T-cell (primary cell): ENCODE measurements at regions not wholly inside any gene's neighbourhood (a gene's known extent, or its start where the extent isn't known, plus 50 kb on each side); places are given as distances from the start of the nearest gene placed in this dataset.

Experiments
- ATAC-seq, 4 experiments: fragments of 200-7000 bp in 3 of 4; fragments of 150-1000 bp in 1 of 4; cut with Tn5 transposase; replicated peaks in 1 of 4; 1 replicate in 3 of 4; 2 replicates in 1 of 4; pipeline ENCODE4 v1.10.0; 2021; ENCODE audit warnings: moderate library complexity in 3 of 4, mild to moderate bottlenecking in 2 of 4, moderate number of reproducible peaks in 1 of 4
- CTCF ChIA-PET, 2 donors: fragments of 300-600 bp; sonication (Branson Sonifier 250); formaldehyde crosslinking; loops; one replicate each; lab custom pipeline; 2022; ENCODE audit warnings: antibody characterized with exemption in 2 of 2; lab: Charles Lee
- POLR2A ChIA-PET, 2 donors: fragments of 300-600 bp; sonication (Branson Sonifier 250); formaldehyde crosslinking; loops; one replicate each; lab custom pipeline; 2022; ENCODE audit warnings: antibody characterized with exemption in 2 of 2; lab: Charles Lee
- DNase-seq, 35 experiments: peaks; one replicate each; pipeline versions ENCODE4 v3.0.0 to v3.0.0-alpha.2; 2013 to 2023
- H3K27ac ChIP-seq: one replicate; pipeline ENCODE4 v1.5.1; 2013; ENCODE audit warnings: low read length
- H3K27me3 ChIP-seq, 2 experiments: replicated peaks in 1 of 2; 1 replicate in 1 of 2; 2 replicates in 1 of 2; pipeline versions ENCODE4 v1.6.1 to v1.7.0; 2013; ENCODE audit warnings: low read length in 1 of 2, mixed read lengths in 1 of 2; ENCODE audit not compliant: control insufficient read depth in 2 of 2, insufficient read depth in 2 of 2; ENCODE audit errors: extremely low read depth in 1 of 2
- H3K36me3 ChIP-seq, 2 donors: 1 replicate in 1 of 2; 2 replicates in 1 of 2; pipeline versions ENCODE4 v1.6.1 to v1.7.0; 2013; ENCODE audit warnings: low read length in 1 of 2; ENCODE audit not compliant: control insufficient read depth in 2 of 2, insufficient read depth in 1 of 2; ENCODE audit errors: extremely low read depth in 1 of 2
- H3K4me1 ChIP-seq, 2 experiments: 1 replicate in 1 of 2; 2 replicates in 1 of 2; pipeline versions ENCODE4 v1.6.1 to v1.7.0; 2013; ENCODE audit warnings: low read length in 2 of 2, mixed read lengths in 1 of 2; ENCODE audit not compliant: insufficient read depth in 2 of 2, control insufficient read depth in 1 of 2; ENCODE audit errors: extremely low read depth in 1 of 2
- H3K4me3 ChIP-seq, 2 donors: 1 replicate in 1 of 2; 2 replicates in 1 of 2; pipeline versions ENCODE4 v1.5.1 to v1.7.0; 2013; ENCODE audit warnings: mild to moderate bottlenecking in 2 of 2, low read length in 1 of 2, moderate library complexity in 1 of 2; ENCODE audit not compliant: control insufficient read depth in 1 of 2; ENCODE audit errors: extremely low read depth in 1 of 2
- H3K9me3 ChIP-seq: 2 replicates; pipeline ENCODE4 v1.7.0; 2013
- H3K27ac Mint-ChIP-seq, 2 donors: one replicate each; pipeline ENCODE4 v1.8.0; 2020 to 2021; ENCODE audit warnings: mild to moderate bottlenecking in 2 of 2, mixed read lengths in 2 of 2
- H3K27me3 Mint-ChIP-seq, 2 donors: one replicate each; pipeline ENCODE4 v1.8.0; 2021 to 2022; ENCODE audit warnings: mixed read lengths in 2 of 2
- H3K36me3 Mint-ChIP-seq: one replicate; pipeline ENCODE4 v1.8.0; 2021; ENCODE audit warnings: mixed read lengths
- H3K4me1 Mint-ChIP-seq, 3 donors: one replicate each; pipeline ENCODE4 v1.8.0; 2020 to 2022; ENCODE audit warnings: mixed read lengths in 3 of 3, mild to moderate bottlenecking in 1 of 3
- H3K4me3 Mint-ChIP-seq, 3 donors: one replicate each; pipeline ENCODE4 v1.8.0; 2020 to 2022; ENCODE audit warnings: mild to moderate bottlenecking in 3 of 3, mixed read lengths in 3 of 3, moderate library complexity in 3 of 3
- H3K9me3 Mint-ChIP-seq, 3 donors: one replicate each; pipeline ENCODE4 v1.8.0; 2020 to 2022; ENCODE audit warnings: mixed read lengths in 3 of 3
- WGBS: methylation state at CpG from one replicate; pipeline ENCODE4 v1.1.5; 2013; ENCODE audit warnings: missing lambda C conversion rate; ENCODE audit not compliant: insufficient coverage; 5-methylcytosine and 5-hydroxymethylcytosine counted together

DNA sequence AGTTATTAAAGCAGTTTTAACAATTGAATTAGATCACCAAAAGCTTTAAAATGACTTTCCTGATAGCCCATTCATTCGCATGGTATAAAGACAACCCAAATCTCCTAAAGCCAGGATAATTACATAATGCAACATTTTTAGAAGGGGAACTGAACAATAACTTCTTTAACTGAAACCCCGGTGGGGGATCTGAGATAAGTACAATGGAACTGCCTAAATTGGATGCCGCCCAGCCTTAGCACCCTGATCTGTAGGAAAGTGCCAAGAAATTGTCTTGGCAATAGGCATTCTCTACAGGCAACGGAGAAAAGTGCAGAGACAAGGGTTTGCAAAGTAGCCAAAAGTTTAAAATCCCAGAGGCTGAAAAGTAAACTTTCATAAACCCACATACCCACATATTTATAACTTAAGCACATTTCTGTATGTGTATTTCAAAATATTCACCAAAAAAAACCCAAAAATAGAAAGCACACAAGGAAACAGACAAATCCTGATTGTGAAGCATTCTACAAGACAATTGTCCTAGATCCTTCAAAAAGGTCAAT lies 98.8 kb upstream of the BEND6 start:
- whole genome bisulfite sequencing = 44% methylated on average over 2 of the region's 4 CpGs
- H3K4me3 Mint-ChIP-seq = no peak overlapping the region
- H3K27ac Mint-ChIP-seq = no peak overlapping the region

GRCh38 chr6:56854086-56854485 lies 100.8 kb upstream of the BEND6 start:
- Histone ChIP-seq H3K9me3 (no peaks in the 10 kb centered on the region), H3K36me3 (no peaks in the 10 kb centered on the region), H3K4me1 (peaks cover 0 to 11% of the 10 kb centered on the region in 2 experiments), H3K27me3 (peaks cover 0 to 21% of the 10 kb centered on the region in 2 experiments), H3K27ac (no peak overlapping the region), H3K4me3 (no peak overlapping the region)
- no CpG with 5 or more reads among the region's 2 CpGs for WGBS
- ATAC-seq (no peak), DNase-seq (no peak)
- no peak overlapping the region for H3K27ac Mint-ChIP-seq
- H3K4me3 Mint-ChIP-seq = no peak overlapping the region
- peaks cover 29 to 40% of the 10 kb centered on the region in 2 donors for H3K27me3 Mint-ChIP-seq
- H3K36me3 Mint-ChIP-seq = no peaks in the 10 kb centered on the region
- ChIA-PET POLR2A (no interaction called here), CTCF (interaction anchor here in 1 of 2 donors (0.6 kb wide), 1 partner anchor 144 kb away, joined by 3 read pairs; no protein-coding TSS in a partner anchor)
- peaks cover 16 to 25% (median 25%) of the 10 kb centered on the region in 3 donors for H3K4me1 Mint-ChIP-seq
- H3K9me3 Mint-ChIP-seq = no peaks in the 10 kb centered on the region

More for the DNA sequence above, 98.8 kb upstream of the BEND6 start:
- no peak overlapping the region for H3K27ac ChIP-seq
- POLR2A ChIA-PET = interaction anchor here in 1 of 2 donors (0.6 kb wide), 1 partner anchor 14 kb away, joined by 12 read pairs; no protein-coding TSS in a partner anchor
- H3K27me3 ChIP-seq = peaks cover 0 to 10% of the 10 kb centered on the region in 2 experiments
- peaks cover 15 to 16% (median 15%) of the 10 kb centered on the region in 3 donors for H3K4me1 Mint-ChIP-seq
- H3K27me3 Mint-ChIP-seq = peaks cover 19 to 21% of the 10 kb centered on the region in 2 donors
- H3K4me3 ChIP-seq = no peak overlapping the region
- H3K4me1 ChIP-seq = peaks cover 0 to 10% of the 10 kb centered on the region in 2 experiments
- H3K9me3 ChIP-seq = no peaks in the 10 kb centered on the region
- no peak for ATAC-seq
- DNase-seq = no peak
- CTCF ChIA-PET = no interaction called here
- no peaks in the 10 kb centered on the region for H3K36me3 ChIP-seq
- H3K36me3 Mint-ChIP-seq = no peaks in the 10 kb centered on the region
- H3K9me3 Mint-ChIP-seq = no peaks in the 10 kb centered on the region

- H3K36me3 Mint-ChIP-seq = no peaks in the 10 kb centered on the region
- Histone ChIP-seq H3K9me3 (no peaks in the 10 kb centered on the region), H3K27ac (no peak overlapping the region), H3K4me1 (peaks cover 0 to 11% of the 10 kb centered on the region in 2 experiments), H3K27me3 (peaks cover 0 to 27% of the 10 kb centered on the region in 2 experiments), H3K36me3 (no peaks in the 10 kb centered on the region), H3K4me3 (no peak overlapping the region)
- CTCF ChIA-PET = interaction anchor here in 1 of 2 donors (0.7 kb wide), 1 partner anchor 51 kb away, joined by 3 read pairs; no protein-coding TSS in a partner anchor
- H3K27ac Mint-ChIP-seq = no peak overlapping the region
- no CpG with 5 or more reads among the region's 2 CpGs for WGBS
- H3K4me1 Mint-ChIP-seq = peaks cover 16 to 25% (median 25%) of the 10 kb centered on the region in 3 donors
- POLR2A ChIA-PET = no interaction called here
- no peak overlapping the region for H3K4me3 Mint-ChIP-seq
- no peak for DNase-seq
- H3K9me3 Mint-ChIP-seq = no peaks in the 10 kb centered on the region
- no peak for ATAC-seq
- peaks cover 29 to 41% of the 10 kb centered on the region in 2 donors for H3K27me3 Mint-ChIP-seq
Measured at GRCh38 chr6:56853541-56853940, 101.4 kb upstream of the BEND6 start.

DNA sequence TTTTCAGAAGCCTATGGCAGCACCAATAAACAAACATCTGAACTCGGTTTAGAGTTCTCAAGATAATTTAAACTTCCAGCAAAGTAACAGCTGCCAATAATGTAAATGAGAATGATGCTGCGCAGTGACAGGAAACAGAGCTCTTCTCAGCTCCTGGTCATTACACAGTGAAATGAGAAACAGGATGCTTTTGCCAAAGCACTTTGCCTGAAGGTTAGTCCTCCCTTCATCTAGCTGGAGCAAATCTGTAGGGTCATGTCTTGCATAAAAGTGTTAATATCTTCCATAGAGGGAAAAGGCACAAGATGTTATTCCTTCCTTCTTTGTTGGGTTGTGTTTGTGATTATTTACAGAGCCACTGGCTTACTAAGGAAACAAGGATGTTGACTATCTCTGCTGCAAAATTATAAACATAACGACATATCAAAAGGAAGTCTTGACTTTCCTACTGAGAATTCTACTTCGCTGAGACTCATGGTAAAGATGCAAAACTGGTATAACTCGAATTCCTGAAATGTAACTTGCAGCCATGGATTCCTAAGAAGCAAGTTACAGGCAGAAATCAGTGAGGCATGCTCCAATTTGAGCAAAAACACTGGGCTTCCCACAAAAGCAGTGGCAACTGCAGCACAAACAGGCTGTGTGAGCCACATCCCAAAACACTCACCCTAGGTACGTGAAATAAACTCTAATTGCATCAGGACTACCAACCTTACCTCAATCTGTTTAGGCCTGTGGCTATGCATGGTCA lies 102.5 kb upstream of the BEND6 start:
- WGBS = 74% methylated on average over 4 of the region's 6 CpGs
- Histone ChIP-seq H3K4me3 (no peak overlapping the region), H3K4me1 (peaks cover 0 to 11% of the 10 kb centered on the region in 2 experiments), H3K9me3 (no peaks in the 10 kb centered on the region), H3K36me3 (no peaks in the 10 kb centered on the region), H3K27me3 (peaks cover 0 to 27% of the 10 kb centered on the region in 2 experiments), H3K27ac (no peak overlapping the region)
- Mint-ChIP-seq H3K36me3 (no peaks in the 10 kb centered on the region), H3K4me3 (peak overlapping the region in 1 of 3 donors; percentile 70), H3K27me3 (peaks cover 29 to 46% of the 10 kb centered on the region in 2 donors), H3K27ac (no peak overlapping the region), H3K4me1 (peaks cover 16 to 25% (median 25%) of the 10 kb centered on the region in 3 donors), H3K9me3 (no peaks in the 10 kb centered on the region)
- CTCF ChIA-PET = interaction anchor here in 1 of 2 donors (0.7 kb wide), 1 partner anchor 50 kb away, joined by 3 read pairs; no protein-coding TSS in a partner anchor
- DNase-seq = no peak
- peak in 1 of 4 experiments; percentile 31 for ATAC-seq
- POLR2A ChIA-PET = no interaction called here

DNA sequence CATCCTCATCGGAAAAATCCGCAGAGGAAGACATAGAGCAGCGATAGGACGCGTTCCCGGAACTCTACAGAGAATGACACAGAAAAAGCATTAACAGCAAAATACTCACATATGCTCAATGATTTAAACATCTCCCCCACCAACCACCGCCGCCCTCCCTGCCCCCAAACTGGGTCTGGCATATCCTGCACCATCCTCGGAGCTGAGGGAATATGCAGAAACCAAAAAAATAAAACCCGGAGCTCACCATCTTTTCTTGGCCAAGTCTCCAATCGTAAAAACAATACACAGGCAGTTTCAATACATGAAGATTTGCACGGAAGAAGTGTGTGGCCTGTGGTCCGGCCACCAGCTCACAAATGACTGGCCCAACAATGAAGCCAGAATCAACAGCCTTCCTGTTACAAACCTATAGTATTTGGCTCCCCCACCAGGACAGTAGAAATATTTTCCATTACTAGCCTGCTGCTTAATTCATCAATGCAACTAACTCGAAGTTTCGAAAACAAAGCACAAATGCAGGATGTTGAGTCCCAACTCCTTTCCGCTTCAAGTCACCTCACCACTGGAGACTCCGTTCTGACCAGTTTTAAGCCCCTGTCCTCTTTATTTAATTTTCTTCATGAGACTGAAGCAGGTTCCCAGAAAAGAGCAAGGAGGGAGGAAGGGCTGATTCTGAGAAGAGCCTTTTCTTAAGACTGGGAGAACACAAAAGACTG lies 103.2 kb upstream of the BEND6 start:
- CTCF ChIA-PET = interaction anchor here in 1 of 2 donors (0.6 to 1.2 kb wide), 2 partner anchors 14 to 192 kb away, joined by 4 read pairs; no protein-coding TSS in a partner anchor
- H3K9me3 Mint-ChIP-seq = no peaks in the 10 kb centered on the region

More for the DNA sequence above, 103.2 kb upstream of the BEND6 start:
- Histone ChIP-seq H3K9me3 (no peaks in the 10 kb centered on the region), H3K4me1 (peaks cover 0 to 11% of the 10 kb centered on the region in 2 experiments), H3K36me3 (no peaks in the 10 kb centered on the region), H3K27me3 (peaks cover 0 to 27% of the 10 kb centered on the region in 2 experiments), H3K27ac (no peak overlapping the region), H3K4me3 (peak overlapping the region in 1 of 2 donors; percentile 26)
- DNase-seq (peak in 2 of 35 experiments; percentile 9 to 40), ATAC-seq (peak in 3 of 4 experiments; percentile 37 to 70 (median 63))
- H3K4me1 Mint-ChIP-seq = peaks cover 16 to 25% (median 25%) of the 10 kb centered on the region in 3 donors
- 2% methylated on average over 15 of the region's 17 CpGs for WGBS
- peak overlapping the region; percentile 54 to 70 (median 66) for H3K4me3 Mint-ChIP-seq
- POLR2A ChIA-PET = no interaction called here
- peak overlapping the region in 1 of 2 donors; percentile 44 for H3K27ac Mint-ChIP-seq
- peaks cover 32 to 49% of the 10 kb centered on the region in 2 donors for H3K27me3 Mint-ChIP-seq
- no peaks in the 10 kb centered on the region for H3K36me3 Mint-ChIP-seq
